ENCODE measurements at regions not wholly inside any gene's neighbourhood (a gene's known extent, or its start where the extent isn't known, plus 50 kb on each side); places are given as distances from the start of the nearest gene placed in this dataset.

DNA sequence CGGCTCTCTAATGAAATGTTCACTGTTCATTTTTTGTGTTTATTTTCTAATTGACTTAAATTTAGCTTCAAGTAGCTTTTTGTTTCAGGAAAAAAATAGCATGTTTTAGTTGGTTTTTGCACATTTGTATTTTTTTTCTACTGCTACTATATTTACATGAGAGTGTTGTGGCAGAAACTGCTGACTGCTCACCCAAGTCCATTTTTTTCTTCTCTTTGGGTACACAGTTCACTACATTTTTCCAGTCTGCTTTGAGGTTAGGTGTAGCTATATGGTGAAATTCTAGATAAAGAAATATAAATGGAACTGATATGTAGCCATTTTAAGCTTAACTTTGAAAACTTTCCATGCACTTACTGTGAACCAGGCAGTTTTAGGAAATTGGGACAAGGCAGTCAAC is 216.7 kb upstream of the C11orf87 start:
- CTCF ChIA-PET = no interaction called here
- POLR2A ChIA-PET = no interaction called here
- TF ChIP-seq, protein P1, sequence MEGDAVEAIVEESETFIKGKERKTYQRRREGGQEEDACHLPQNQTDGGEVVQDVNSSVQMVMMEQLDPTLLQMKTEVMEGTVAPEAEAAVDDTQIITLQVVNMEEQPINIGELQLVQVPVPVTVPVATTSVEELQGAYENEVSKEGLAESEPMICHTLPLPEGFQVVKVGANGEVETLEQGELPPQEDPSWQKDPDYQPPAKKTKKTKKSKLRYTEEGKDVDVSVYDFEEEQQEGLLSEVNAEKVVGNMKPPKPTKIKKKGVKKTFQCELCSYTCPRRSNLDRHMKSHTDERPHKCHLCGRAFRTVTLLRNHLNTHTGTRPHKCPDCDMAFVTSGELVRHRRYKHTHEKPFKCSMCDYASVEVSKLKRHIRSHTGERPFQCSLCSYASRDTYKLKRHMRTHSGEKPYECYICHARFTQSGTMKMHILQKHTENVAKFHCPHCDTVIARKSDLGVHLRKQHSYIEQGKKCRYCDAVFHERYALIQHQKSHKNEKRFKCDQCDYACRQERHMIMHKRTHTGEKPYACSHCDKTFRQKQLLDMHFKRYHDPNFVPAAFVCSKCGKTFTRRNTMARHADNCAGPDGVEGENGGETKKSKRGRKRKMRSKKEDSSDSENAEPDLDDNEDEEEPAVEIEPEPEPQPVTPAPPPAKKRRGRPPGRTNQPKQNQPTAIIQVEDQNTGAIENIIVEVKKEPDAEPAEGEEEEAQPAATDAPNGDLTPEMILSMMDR (IDR thresholded peaks at IDR 0.05; ENCODE audit: insufficient read depth, low read length, missing control alignments) = no peak
- DNase-seq (ENCODE audit: low read depth, low spot score) = no peak
- no peak overlapping the region for H3K4me3 ChIP-seq (ENCODE audit: low read depth, low read length)

- CTCF ChIA-PET = no interaction called here
- TF ChIP-seq, protein P1 (IDR thresholded peaks at IDR 0.05; ENCODE audit: insufficient read depth, low read length, missing control alignments) = no peak
These were observed 213.9 kb upstream of the C11orf87 start for GRCh38 chr11:109208121-109208520.

DNA sequence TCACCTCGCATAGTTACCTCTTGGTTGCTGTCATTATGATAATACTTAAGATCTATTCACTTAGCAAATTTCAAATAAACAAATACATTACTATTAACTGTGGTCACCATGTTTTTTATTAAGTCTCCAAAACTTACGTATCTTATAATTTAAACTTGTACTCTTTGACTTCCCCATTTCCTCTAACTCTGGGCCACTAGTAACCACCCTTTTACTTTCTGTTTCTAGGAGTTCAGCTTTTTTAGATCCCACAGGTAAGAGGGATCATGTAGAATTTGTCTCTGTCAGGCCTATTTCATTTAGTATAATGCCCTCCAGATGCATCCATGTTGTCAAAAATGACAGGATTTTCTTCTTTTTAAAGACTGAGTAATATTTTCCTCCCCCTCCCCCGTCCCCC is 212.4 kb upstream of the C11orf87 start:
- TF ChIP-seq, protein P1 (IDR thresholded peaks at IDR 0.05; ENCODE audit: insufficient read depth, low read length, missing control alignments) = no peak
- no peak overlapping the region for H3K4me3 ChIP-seq (ENCODE audit: low read depth, low read length)
- CTCF ChIA-PET = no interaction called here
- POLR2A ChIA-PET = no interaction called here
- DNase-seq (ENCODE audit: low read depth, low spot score) = no peak

More at GRCh38 chr11:109208121-109208520, 213.9 kb upstream of the C11orf87 start:
- DNase-seq (ENCODE audit: low read depth, low spot score) = no peak
- no peak overlapping the region for H3K4me3 ChIP-seq (ENCODE audit: low read depth, low read length)
- POLR2A ChIA-PET = no interaction called here

- TF ChIP-seq, protein P1 (IDR thresholded peaks at IDR 0.05; ENCODE audit: insufficient read depth, low read length, missing control alignments) = no peak
- no peak for DNase-seq (ENCODE audit: low read depth, low spot score)
- POLR2A ChIA-PET = no interaction called here
- no peak overlapping the region for H3K4me3 ChIP-seq (ENCODE audit: low read depth, low read length)
- CTCF ChIA-PET = no interaction called here
These were observed 200.8 kb upstream of the C11orf87 start for GRCh38 chr11:109221190-109221589.

DNA sequence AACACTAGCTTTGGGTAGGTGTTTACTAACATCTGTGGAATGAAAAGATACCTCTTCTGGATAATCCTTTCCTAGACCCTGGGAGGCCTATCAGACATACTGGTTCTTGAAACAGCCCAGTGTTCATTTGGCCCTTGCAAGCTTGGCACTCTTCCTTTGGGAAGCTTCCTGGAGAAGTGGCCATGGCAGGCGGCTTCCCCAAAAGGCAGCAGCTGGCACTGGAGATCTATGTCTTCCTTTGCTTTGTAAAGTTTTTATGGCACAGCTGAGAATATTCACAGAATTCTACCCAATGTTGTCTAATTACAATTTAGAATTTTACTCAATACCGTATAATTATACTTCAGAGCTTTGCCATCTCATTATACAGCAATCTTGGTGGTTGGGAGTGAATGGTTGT is 199.2 kb upstream of the C11orf87 start:
- CTCF ChIA-PET = no interaction called here
- POLR2A ChIA-PET = no interaction called here
- TF ChIP-seq, protein P1 (IDR thresholded peaks at IDR 0.05; ENCODE audit: insufficient read depth, low read length, missing control alignments) = no peak
- DNase-seq (ENCODE audit: low read depth, low spot score) = no peak
- no peak overlapping the region for H3K4me3 ChIP-seq (ENCODE audit: low read depth, low read length)

- TF ChIP-seq, protein P1 (IDR thresholded peaks at IDR 0.05; ENCODE audit: insufficient read depth, low read length, missing control alignments) = no peak
- DNase-seq (ENCODE audit: low read depth, low spot score) = no peak
- ChIA-PET POLR2A (no interaction called here), CTCF (no interaction called here)
- H3K4me3 ChIP-seq (ENCODE audit: low read depth, low read length) = no peak overlapping the region
These were observed 198.5 kb upstream of the C11orf87 start for GRCh38 chr11:109223451-109223850.
